ENCODE measurements at regions not wholly inside any gene's neighbourhood (a gene's known extent, or its start where the extent isn't known, plus 50 kb on each side); places are given as distances from the start of the nearest gene placed in this dataset.

- no peak overlapping the region for H3K4me3 ChIP-seq
- no peak for DNase-seq
Observed at GRCh38 chr12:69091442-69092017, 147.8 kb upstream of the CPSF6 start.

DNA sequence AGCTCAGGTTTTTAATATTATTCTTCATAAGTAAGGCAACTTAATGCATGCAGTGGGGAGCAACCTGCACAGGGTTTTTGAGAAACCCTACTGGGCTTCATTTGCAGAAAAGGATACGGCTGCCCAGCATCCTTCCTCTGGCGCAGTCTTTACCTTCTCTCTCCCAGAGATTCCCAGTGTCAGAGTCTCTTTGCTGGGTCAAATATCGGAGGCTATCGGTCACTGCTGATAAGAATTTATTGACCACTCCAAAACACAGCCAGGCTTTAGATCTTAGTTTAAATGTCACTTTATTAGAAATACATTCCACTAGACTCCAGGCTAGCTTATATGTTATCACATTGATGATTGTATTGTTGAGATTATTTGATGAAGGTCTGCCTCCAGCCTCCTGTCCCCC lies 147.2 kb upstream of the CPSF6 start:
- Histone ChIP-seq H3K4me3 (no peak overlapping the region), H3K4me1 (no peaks in the 10 kb centered on the region), H3K27ac (no peak overlapping the region), H3K36me3 (no peaks in the 10 kb centered on the region), H3K27me3 (no peaks in the 10 kb centered on the region), H3K9me3 (no peaks in the 10 kb centered on the region)
- 92 to 99% methylated on average over 4 of the region's 4 CpGs for WGBS, 2 donors
- ATAC-seq (ENCODE audit: low FRiP score in 2 of 2): no peak
- DNase-seq: no peak
- TF ChIP-seq POLR2AphosphoS5 (IDR thresholded peaks at IDR 0.05) (no peak), POLR2A (IDR thresholded peaks at IDR 0.05) (no peak), EP300 (IDR thresholded peaks at IDR 0.05) (no peak), CTCF (IDR thresholded peaks at IDR 0.05) (no peak)

More at GRCh38 chr12:69091442-69092017, 147.8 kb upstream of the CPSF6 start:
- Histone ChIP-seq H3K36me3 (no peaks in the 10 kb centered on the region), H3K4me1 (no peaks in the 10 kb centered on the region), H3K9me3 (no peaks in the 10 kb centered on the region), H3K27me3 (no peaks in the 10 kb centered on the region), H3K27ac (no peak overlapping the region)
- WGBS, 2 donors: 65 to 69% methylated on average over 6 of the region's 6 CpGs
- ATAC-seq (ENCODE audit: low FRiP score in 2 of 2): no peak
- TF ChIP-seq POLR2AphosphoS5 (IDR thresholded peaks at IDR 0.05): no peak
- no peak for TF ChIP-seq CTCF (IDR thresholded peaks at IDR 0.05)
- TF ChIP-seq POLR2A (IDR thresholded peaks at IDR 0.05): no peak
- TF ChIP-seq EP300 (IDR thresholded peaks at IDR 0.05): no peak

DNA sequence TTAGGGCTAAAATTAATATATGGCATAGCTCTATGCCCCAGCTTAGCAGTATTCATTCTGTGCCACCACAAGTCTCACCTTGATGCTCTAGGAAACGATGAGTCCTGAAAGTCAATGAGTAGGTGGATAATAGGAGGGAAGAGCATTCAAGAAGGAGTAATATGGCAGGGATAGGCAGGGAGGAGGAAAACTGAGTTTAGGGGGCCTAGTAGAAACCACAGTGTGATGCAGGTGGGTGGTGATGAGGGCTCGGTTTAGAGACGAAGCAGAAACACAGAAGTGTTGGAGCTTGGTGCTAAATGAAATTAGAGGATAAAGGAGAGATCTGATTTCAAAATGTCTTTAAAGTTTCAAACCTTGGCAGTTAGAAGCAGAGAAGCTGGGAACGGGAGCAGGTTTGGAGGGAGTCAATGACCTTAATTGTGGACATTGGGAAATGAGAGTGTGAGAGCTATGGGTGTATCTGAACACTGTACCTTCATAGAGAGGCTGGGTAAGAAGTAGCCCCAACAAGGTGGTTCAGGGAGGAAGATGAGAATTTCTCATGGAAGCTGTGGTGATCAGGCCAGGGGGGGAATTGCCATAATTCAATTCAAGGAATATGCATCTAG lies 144.7 kb upstream of the CPSF6 start:
- Histone ChIP-seq H3K27me3 (no peaks in the 10 kb centered on the region), H3K36me3 (no peaks in the 10 kb centered on the region), H3K27ac (no peak overlapping the region), H3K9me3 (no peaks in the 10 kb centered on the region), H3K4me1 (no peaks in the 10 kb centered on the region), H3K4me3 (no peak overlapping the region)
- ATAC-seq (ENCODE audit: low FRiP score in 2 of 2) (no peak), DNase-seq (no peak)
- 66 to 68% methylated on average over 4 of the region's 4 CpGs for WGBS, 2 donors
- TF ChIP-seq POLR2AphosphoS5 (IDR thresholded peaks at IDR 0.05) (no peak), EP300 (IDR thresholded peaks at IDR 0.05) (no peak), POLR2A (IDR thresholded peaks at IDR 0.05) (no peak), CTCF (IDR thresholded peaks at IDR 0.05) (no peak)

- TF ChIP-seq POLR2AphosphoS5 (IDR thresholded peaks at IDR 0.05) (no peak), EP300 (IDR thresholded peaks at IDR 0.05) (no peak), POLR2A (IDR thresholded peaks at IDR 0.05) (no peak), CTCF (IDR thresholded peaks at IDR 0.05) (no peak)
- Histone ChIP-seq H3K27ac (no peak overlapping the region), H3K4me1 (no peaks in the 10 kb centered on the region), H3K27me3 (no peaks in the 10 kb centered on the region), H3K36me3 (no peaks in the 10 kb centered on the region), H3K9me3 (no peaks in the 10 kb centered on the region), H3K4me3 (no peak overlapping the region)
- WGBS, 2 donors: 81 to 85% methylated on average over 9 of the region's 9 CpGs
- DNase-seq (no peak), ATAC-seq (ENCODE audit: low FRiP score in 2 of 2) (peak in 1 of 2 donors; percentile 24)
Observed at GRCh38 chr12:69095765-69096477, 143.4 kb upstream of the CPSF6 start.
